NCI-H1417 (cell line): ENCODE measurements at regions not wholly inside any gene's neighbourhood (a gene's known extent, or its start where the extent isn't known, plus 50 kb on each side); places are given as distances from the start of the nearest gene placed in this dataset.

Experiments used
- DNase-seq, 3 experiments: peaks; one replicate each; lab custom pipeline; 2025; lab: John Stamatoyannopoulos, UW

GRCh38 chr9:108609227-108609896 is 246.4 kb downstream of the ACTL7B start:
- DNase-seq, result no peak

GRCh38 chr9:108607607-108608006 is 248.2 kb downstream of the ACTL7B start:
- no peak for DNase-seq

- DNase-seq, result no peak
Observed at GRCh38 chr9:108606401-108606800, 249.4 kb downstream of the ACTL7B start.

GRCh38 chr9:108603141-108603540 is 252.6 kb downstream of the ACTL7B start:
- DNase-seq, result no peak

- no peak for DNase-seq
Observed at GRCh38 chr9:108600896-108601295, 254.9 kb downstream of the ACTL7B start.

GRCh38 chr9:108599571-108599970 is 256.2 kb downstream of the ACTL7B start:
- no peak for DNase-seq

- peak in 1 of 3 experiments; percentile 32 for DNase-seq
Observed at GRCh38 chr9:108591121-108591520, 264.7 kb downstream of the ACTL7B start.

GRCh38 chr9:108588246-108588645 is 267.5 kb downstream of the ACTL7B start:
- DNase-seq, result no peak

- DNase-seq, result no peak
Observed at GRCh38 chr9:108586471-108587139, 269.2 kb downstream of the ACTL7B start.

GRCh38 chr9:108584860-108585259 is 270.9 kb downstream of the ACTL7B start:
- DNase-seq, result no peak

- DNase-seq, result no peak
Observed at GRCh38 chr9:108582726-108583125, 273.1 kb downstream of the ACTL7B start.

GRCh38 chr9:108579757-108580439 is 275.9 kb downstream of the ACTL7B start:
- DNase-seq, result peak in 1 of 3 experiments; percentile 35

- peak in 1 of 3 experiments; percentile 37 for DNase-seq
Observed at GRCh38 chr9:108575276-108575675, 280.5 kb downstream of the ACTL7B start.

- DNase-seq, result no peak
Observed at GRCh38 chr9:108569624-108570023, 286.2 kb downstream of the ACTL7B start.

- DNase-seq, result peak in 1 of 3 experiments; percentile 30
Observed at GRCh38 chr9:108568093-108568492, 287.7 kb downstream of the ACTL7B start.

- DNase-seq, result no peak
Observed at GRCh38 chr9:108567571-108567970, 288.2 kb downstream of the ACTL7B start.

- DNase-seq, result peak; percentile 80 to 96 (median 81)
Observed at GRCh38 chr9:108565651-108566378, 290.0 kb downstream of the ACTL7B start.

- DNase-seq, result no peak
Observed at GRCh38 chr9:108562176-108562575, 293.6 kb downstream of the ACTL7B start.

GRCh38 chr9:108559432-108559831 is 296.4 kb downstream of the ACTL7B start:
- no peak for DNase-seq

GRCh38 chr9:108554831-108555230 is 301.0 kb downstream of the ACTL7B start:
- no peak for DNase-seq

- peak in 2 of 3 experiments; percentile 54 to 70 for DNase-seq
Observed at GRCh38 chr9:108553111-108553635, 302.6 kb downstream of the ACTL7B start.

- peak in 1 of 3 experiments; percentile 36 for DNase-seq
Observed at GRCh38 chr9:108552459-108553040, 303.2 kb downstream of the ACTL7B start.
